Urothelium cell line (cell line): ENCODE measurements at regions not wholly inside any gene's neighbourhood (a gene's known extent, or its start where the extent isn't known, plus 50 kb on each side); places are given as distances from the start of the nearest gene placed in this dataset.

Experiments
- DNase-seq: peaks from one replicate; pipeline ENCODE4 v3.0.0; 2011; ENCODE audit warnings: low spot score, mixed read lengths
- FAIRE-seq: peaks from 2 replicates; lab custom pipeline; 2011; peaks lifted over from hg19 to GRCh38; lab: Jason Lieb, UNC

DNA sequence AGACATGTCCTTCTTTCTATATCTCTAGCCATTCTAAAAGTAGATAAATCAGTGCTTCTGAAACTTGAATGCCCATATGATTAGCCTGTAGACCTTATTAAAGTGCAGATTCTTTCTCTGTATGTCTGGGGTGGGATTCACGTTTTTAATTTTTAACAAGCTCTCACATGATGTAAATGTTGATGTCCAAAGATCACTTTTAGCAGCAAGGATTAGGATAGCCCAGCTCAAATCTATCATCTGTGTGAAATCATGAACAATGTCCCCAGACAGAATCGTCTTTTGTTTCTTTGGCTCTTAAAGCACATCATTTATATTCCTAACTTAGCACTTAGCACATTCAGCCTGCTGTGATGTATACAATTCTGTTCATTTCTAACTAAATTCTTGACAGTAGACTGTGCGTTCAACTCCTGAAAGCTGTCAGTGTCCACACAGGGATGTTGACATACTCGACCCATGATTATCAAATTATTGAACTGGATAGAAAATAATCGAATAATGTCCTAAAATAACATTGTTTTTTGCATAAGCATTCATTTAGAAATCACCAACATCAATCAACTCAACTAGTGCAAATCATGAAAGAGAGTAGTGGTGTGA is 102.1 kb upstream of the MLIP start:
- FAIRE-seq (no peak), DNase-seq (no peak)

DNA sequence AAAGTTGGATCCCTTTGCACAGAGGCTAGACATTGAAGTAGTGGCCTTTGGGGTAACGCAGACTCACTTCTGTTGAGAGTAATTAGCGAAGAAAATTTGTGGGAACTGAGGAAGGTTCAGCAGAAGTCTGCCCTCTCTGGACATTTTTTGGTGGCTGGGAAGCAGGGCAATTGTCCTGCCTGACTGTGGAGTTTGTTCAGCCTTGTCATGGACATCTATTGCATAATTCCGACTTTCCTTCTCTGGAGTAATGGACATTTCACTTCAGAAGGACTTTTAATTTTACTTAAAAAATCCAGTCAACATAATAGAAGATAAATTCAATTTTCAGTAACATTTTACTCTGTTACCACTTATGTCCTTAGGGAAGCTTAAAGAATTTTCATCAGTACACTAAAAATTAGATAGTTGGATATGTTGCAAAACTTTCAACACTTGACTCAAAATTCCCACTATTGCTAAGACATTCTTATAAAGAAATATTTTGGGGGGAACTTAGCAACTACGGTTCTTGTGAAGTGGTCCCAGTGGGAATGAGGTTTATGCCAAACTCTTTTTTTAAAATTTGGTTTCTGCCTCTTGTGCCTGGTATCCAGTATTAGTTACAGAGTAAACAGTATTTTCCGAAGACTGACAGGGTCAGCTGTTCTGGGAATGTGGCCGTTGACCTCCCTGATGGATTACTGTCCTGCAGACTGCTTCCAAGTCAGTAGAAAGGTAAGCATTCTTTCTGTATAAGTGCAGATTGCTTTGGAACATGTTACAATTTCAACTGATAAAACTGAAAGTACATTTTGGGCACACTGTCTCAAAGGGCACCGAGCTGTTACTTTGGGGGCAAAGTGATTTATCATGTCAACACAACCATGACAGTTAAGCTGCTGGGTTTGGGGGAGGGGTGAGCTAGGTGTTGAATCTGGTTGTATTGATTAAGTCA is 100.6 kb upstream of the MLIP start:
- no peak for DNase-seq
- FAIRE-seq = peak; percentile 37

- DNase-seq = no peak
- no peak for FAIRE-seq
These were observed 100.0 kb upstream of the MLIP start for GRCh38 chr6:54011277-54011648.

DNA sequence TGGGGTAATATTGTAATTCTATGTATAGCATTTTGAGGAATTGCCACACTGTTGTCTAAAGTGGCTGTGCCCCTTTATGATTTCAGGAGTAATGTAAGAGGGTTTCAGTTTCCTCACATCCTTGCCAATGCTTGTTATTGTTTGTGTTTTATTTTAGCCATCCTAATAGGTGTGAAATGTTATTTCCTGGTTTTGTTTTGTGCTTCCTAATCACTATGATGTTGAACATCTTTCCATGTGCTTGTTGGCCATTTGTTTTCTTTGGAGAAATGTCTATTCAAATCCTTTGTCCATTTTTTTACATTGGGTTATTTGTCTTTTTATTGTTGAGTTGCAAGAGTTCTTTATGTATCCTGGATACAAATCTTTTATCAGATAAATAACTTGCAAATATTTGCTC is 97.3 kb upstream of the MLIP start:
- DNase-seq (no peak), FAIRE-seq (no peak)

DNA sequence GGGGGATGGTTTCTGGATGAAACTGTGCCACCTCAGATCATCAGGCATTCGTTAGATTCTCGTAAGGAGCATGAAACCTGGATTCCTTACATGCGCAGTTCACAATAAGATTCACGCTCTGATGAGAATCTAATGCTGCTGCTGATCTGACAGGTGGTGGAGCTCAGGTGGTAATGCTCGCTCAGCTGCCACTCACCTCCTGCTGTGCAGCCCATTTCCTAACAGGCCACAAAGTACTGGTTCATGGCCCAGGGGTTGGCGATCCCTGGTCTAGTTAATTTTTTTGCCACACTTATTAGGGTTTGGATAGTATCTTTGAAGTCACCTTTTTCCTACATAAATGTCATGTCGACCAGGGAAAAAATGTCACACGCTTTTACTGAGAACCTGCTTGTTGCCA is 96.8 kb upstream of the MLIP start:
- FAIRE-seq (peak; percentile 76), DNase-seq (no peak)

- FAIRE-seq (no peak), DNase-seq (no peak)
These were observed 93.4 kb upstream of the MLIP start for GRCh38 chr6:54017877-54018276.

GRCh38 chr6:54018722-54019121 is 92.5 kb upstream of the MLIP start:
- FAIRE-seq (no peak), DNase-seq (no peak)

DNA sequence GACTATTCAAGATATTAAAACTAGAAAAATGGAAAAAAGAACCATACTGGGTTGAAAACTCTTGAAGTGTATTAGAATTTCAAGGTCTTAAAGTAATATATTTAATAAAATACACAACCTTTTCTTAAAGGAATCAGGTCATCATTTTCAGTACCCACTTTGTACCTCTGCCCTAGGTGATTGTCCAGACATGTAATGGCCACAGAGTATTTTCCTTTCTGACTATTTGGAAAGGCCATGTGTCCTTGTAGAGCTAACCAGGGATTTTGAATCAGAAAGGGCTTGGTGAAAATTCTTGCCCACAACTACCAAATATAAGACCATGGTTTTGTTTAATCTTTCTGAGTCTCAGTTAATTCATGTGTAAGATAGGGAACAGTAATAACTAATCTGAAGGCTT is 91.4 kb upstream of the MLIP start:
- no peak for DNase-seq
- FAIRE-seq = no peak

GRCh38 chr6:54020334-54020733 is 90.9 kb upstream of the MLIP start:
- DNase-seq = no peak
- no peak for FAIRE-seq

- DNase-seq = no peak
- FAIRE-seq = no peak
These were observed 84.4 kb upstream of the MLIP start for GRCh38 chr6:54026652-54027400.

GRCh38 chr6:54028170-54028569 is 83.1 kb upstream of the MLIP start:
- FAIRE-seq = no peak

GRCh38 chr6:54029187-54029586 is 82.1 kb upstream of the MLIP start:
- no peak for DNase-seq
- FAIRE-seq = no peak

More at GRCh38 chr6:54028170-54028569, 83.1 kb upstream of the MLIP start:
- DNase-seq = no peak

DNA sequence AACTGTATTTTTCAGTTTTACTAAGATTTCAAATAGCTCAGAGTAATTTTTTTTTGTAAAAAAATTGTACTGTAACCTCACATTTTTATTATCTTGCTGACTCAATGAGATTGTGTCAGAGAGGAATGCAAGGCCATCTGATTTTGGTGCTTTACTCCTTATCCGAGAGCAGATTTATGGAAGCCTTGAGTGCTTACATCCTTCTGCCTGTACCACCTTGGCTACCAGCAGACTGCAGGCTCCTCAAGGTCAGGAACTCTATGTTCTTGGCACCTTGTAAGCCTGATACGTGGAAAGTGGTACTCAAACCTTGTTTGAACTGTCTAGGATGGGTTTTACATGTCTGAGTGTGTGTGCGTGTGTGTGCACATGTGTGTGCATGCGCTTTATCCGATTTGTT is 80.1 kb upstream of the MLIP start:
- FAIRE-seq = peak; percentile 69

GRCh38 chr6:54037277-54037779 is 73.9 kb upstream of the MLIP start:
- FAIRE-seq (no peak), DNase-seq (no peak)

More for the DNA sequence above, 80.1 kb upstream of the MLIP start:
- no peak for DNase-seq

DNA sequence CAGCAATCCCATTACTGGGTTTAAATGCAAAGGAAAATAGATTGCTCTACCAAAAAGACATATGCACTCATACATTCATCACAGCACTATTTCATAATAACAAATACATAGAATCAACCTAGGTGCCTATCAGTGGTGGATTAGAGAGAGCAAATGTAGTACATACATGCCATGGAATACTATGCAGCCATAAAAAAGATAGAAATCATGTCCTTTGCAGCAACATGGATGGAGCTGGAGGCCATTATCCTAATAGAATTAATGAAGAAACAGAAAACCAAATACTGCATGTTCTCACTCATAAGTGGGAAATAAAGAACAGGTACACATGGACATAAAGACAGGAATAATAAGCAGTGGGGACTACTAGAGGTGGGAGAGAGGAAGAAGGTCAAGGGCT is 70.7 kb upstream of the MLIP start:
- DNase-seq (no peak), FAIRE-seq (no peak)

- FAIRE-seq = no peak
- DNase-seq = no peak
These were observed 70.0 kb upstream of the MLIP start for GRCh38 chr6:54041239-54041638.

DNA sequence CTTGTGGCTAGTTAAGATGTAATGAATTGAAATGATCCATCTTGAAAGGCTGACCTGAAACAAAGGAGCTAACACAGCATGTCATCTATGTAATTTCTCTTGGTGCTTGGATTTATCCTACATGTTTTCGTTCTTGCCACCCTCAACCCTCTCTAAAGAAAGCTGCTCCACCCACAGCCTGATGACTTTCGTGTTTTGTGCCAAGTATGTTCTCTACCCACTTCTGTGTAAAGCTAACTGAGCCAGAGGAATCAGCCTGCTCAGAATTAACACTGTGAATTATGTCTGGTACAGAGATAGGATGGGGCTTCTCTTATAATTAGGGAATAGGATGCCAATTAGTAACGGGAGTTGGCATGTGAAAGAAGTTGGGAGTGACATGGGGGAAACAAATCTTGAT is 67.9 kb upstream of the MLIP start:
- DNase-seq = no peak
- peak; percentile 83 for FAIRE-seq

DNA sequence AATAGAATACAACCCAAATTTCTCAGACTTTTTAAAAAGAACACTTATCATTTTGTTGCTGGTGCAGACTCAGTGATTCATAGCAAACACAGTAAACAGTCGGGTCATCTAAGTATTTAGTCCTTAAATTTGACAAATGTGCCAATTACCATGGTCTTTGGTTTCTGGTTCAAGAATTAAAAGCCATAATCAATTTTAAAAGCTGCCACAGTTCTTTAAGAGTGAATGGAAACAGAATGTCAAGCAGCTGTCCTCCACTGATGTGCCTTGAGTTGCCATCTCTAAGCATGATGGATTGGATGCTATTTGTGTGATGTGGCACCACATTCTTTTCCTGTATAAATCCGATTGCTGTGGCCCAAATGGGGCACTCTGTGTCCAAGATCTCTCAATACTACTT is 67.2 kb upstream of the MLIP start:
- FAIRE-seq = no peak
- DNase-seq = no peak

DNA sequence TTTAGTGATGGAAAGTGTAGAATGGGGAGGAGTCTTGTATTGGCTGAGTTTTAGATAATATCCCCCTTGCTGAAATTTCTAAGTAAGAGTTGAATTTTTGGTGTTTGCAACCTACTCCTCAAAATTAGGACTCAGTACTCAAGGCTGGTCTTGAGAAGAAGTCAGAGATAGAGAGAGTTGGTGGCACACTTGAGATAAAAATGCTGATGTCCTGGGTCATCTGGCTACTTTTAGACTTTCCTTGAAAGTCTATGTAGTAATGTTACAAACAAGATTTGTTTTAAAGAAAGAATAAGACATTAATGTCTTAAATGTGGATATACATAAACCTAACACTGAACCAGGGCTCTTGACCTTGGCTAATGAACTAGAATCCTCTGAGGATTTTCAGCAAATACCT is 62.5 kb upstream of the MLIP start:
- DNase-seq = no peak
- no peak for FAIRE-seq

DNA sequence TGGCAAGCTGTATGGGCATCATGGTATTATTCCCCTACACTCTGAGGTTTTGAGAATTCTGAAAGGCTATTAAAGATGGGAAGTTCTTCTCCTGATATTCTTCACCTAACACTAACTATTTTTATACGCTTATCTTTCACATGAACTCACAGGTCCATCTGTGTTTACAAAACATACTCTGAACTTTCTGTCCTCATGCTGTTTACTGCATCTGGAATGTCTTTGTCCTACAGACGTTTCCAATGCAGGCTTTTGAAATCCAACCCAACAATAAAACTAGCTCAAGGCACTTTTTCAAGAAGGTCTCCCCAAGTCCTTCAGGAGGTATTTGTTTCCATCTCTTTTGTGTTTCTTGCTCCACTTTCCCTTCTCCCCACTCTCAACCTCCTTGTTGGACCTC is 60.5 kb upstream of the MLIP start:
- FAIRE-seq (no peak), DNase-seq (no peak)

DNA sequence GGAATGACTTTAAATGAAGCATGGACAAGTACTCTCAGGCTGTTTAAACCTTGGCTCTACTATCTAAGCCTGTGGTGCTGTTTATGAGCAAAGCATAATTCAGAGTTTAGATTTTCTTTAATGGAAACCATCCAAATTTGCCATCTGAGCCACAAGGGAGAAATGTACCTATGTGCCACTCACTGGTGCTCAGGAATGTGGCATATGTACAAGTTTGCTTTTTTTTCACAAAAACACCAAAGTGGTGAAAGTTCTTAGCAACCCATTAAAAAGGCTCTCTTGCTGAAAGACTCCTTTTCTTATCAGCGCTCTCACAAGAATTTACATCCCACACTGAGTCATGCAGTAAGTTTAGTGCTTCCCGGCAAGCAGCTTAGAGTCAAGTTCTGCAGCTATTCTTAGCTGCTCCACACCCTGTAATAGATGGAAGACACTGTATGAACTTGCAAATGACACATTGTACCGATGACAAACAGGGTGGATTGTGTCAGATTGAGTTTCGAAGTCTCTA is 57.3 kb upstream of the MLIP start:
- DNase-seq (peak; percentile 78), FAIRE-seq (peak; percentile 58)
